Kidney (tissue), 13 donors: ENCODE measurements at regions not wholly inside any gene's neighbourhood (a gene's known extent, or its start where the extent isn't known, plus 50 kb on each side); places are given as distances from the start of the nearest gene placed in this dataset.

Source experiments
- DNase-seq, 5 donors: peaks; one replicate each; pipeline ENCODE4 v3.0.0-alpha.2; 2013 to 2020
- FAIRE-seq: peaks from 2 replicates; lab custom pipeline; 2012; peaks lifted over from hg19 to GRCh38; lab: Jason Lieb, UNC
- H3K27ac ChIP-seq, 2 donors: one replicate each; pipeline ENCODE4 v1.7.0; 2013; ENCODE audit warnings: low read depth in 2 of 2, low read length in 2 of 2, inconsistent platforms in 1 of 2
- H3K27me3 ChIP-seq: one replicate; pipeline ENCODE4 v1.7.1; 2013; ENCODE audit warnings: low read length, inconsistent platforms; ENCODE audit not compliant: control insufficient read depth, insufficient read depth
- H3K36me3 ChIP-seq, 3 donors: one replicate each; pipeline versions ENCODE4 v1.7.0 to v1.7.1; 2013; ENCODE audit warnings: low read length in 3 of 3, control low read depth in 1 of 3, inconsistent platforms in 1 of 3; ENCODE audit not compliant: insufficient read depth in 3 of 3, control insufficient read depth in 2 of 3
- H3K4me1 ChIP-seq, 3 donors: one replicate each; pipeline versions ENCODE4 v1.7.0 to v1.7.1; 2013; ENCODE audit warnings: low read length in 3 of 3, inconsistent platforms in 1 of 3, low read depth in 1 of 3; ENCODE audit not compliant: control insufficient read depth in 2 of 3, insufficient read depth in 2 of 3
- H3K4me3 ChIP-seq, 3 donors: one replicate each; pipeline versions ENCODE4 v1.7.0 to v1.8.1; 2013; ENCODE audit warnings: low read length in 3 of 3, control low read depth in 1 of 3, inconsistent platforms in 1 of 3
- H3K9ac ChIP-seq, 3 donors: one replicate each; pipeline versions ENCODE4 v1.7.0 to v1.7.1; 2013; ENCODE audit warnings: low read length in 3 of 3, control low read depth in 1 of 3, inconsistent platforms in 1 of 3
- H3K9me3 ChIP-seq, 3 donors: one replicate each; pipeline versions ENCODE4 v1.7.0 to v1.7.1; 2013; ENCODE audit warnings: low read length in 3 of 3, control low read depth in 1 of 3, inconsistent platforms in 1 of 3; ENCODE audit not compliant: control insufficient read depth in 2 of 3, insufficient read depth in 1 of 3
- CTCF ChIP-seq: IDR thresholded peaks from 3 replicates; pipeline ENCODE4 v1.5.1; 2012; ENCODE audit warnings: mild to moderate bottlenecking, moderate library complexity, borderline replicate concordance; ENCODE audit not compliant: insufficient read depth; ENCODE audit errors: extremely low read depth
- intact Hi-C: fragments of 100-400 bp; cut with DNase I; formaldehyde crosslinking; loops from one replicate; pipeline ENCODE4 v1.11.1; 2022
- donor health status: control.
- donor health status: control.
- donor health status: control.
- donor health status: control.
- donor health status: control.
- donor health status: DM: yes; HTN: yes; CAD: no.
- donor health status: Normal renal cell carcinoma (clear cell type).

- no peak for DNase-seq
- FAIRE-seq: no peak
- no peak overlapping the region for H3K9ac ChIP-seq
- H3K9me3 ChIP-seq: peaks cover 0 to 3% (median 0%) of the 10 kb centered on the region in 3 donors
- intact Hi-C loops: no loop called here
- TF ChIP-seq CTCF: no peak
- no peak overlapping the region for H3K27ac ChIP-seq
- H3K4me1 ChIP-seq: no peaks in the 10 kb centered on the region
- H3K36me3 ChIP-seq: no peaks in the 10 kb centered on the region
- H3K27me3 ChIP-seq: no peaks in the 10 kb centered on the region
- H3K4me3 ChIP-seq: no peak overlapping the region
These were observed 2392.8 kb upstream of the RAG2 start for GRCh38 chr11:38990841-38991240.

- Histone ChIP-seq H3K9ac (no peak overlapping the region), H3K27me3 (no peaks in the 10 kb centered on the region), H3K4me1 (no peaks in the 10 kb centered on the region), H3K9me3 (peaks cover 0 to 3% (median 0%) of the 10 kb centered on the region in 3 donors), H3K27ac (no peak overlapping the region), H3K4me3 (no peak overlapping the region), H3K36me3 (no peaks in the 10 kb centered on the region)
- TF ChIP-seq CTCF: no peak
- FAIRE-seq: no peak
- DNase-seq: no peak
- intact Hi-C loops: no loop called here
These were observed 2392.1 kb upstream of the RAG2 start for GRCh38 chr11:38990139-38990538.

GRCh38 chr11:38988908-38989307 is 2390.9 kb upstream of the RAG2 start:
- no peak overlapping the region for H3K27ac ChIP-seq
- intact Hi-C loops: no loop called here
- no peak overlapping the region for H3K4me3 ChIP-seq
- DNase-seq (no peak), FAIRE-seq (no peak)
- no peak for TF ChIP-seq CTCF
- peaks cover 0 to 4% (median 0%) of the 10 kb centered on the region in 3 donors for H3K9me3 ChIP-seq
- H3K27me3 ChIP-seq: no peaks in the 10 kb centered on the region
- no peak overlapping the region for H3K9ac ChIP-seq
- no peaks in the 10 kb centered on the region for H3K4me1 ChIP-seq
- no peaks in the 10 kb centered on the region for H3K36me3 ChIP-seq

- no peak overlapping the region for H3K9ac ChIP-seq
- no peaks in the 10 kb centered on the region for H3K36me3 ChIP-seq
- no peak for TF ChIP-seq CTCF
- no peak for FAIRE-seq
- H3K4me1 ChIP-seq: no peaks in the 10 kb centered on the region
- H3K27ac ChIP-seq: no peak overlapping the region
- H3K9me3 ChIP-seq: no peaks in the 10 kb centered on the region
- H3K4me3 ChIP-seq: no peak overlapping the region
- DNase-seq: no peak
- no peaks in the 10 kb centered on the region for H3K27me3 ChIP-seq
- intact Hi-C loops: no loop called here
These were observed 2374.2 kb upstream of the RAG2 start for GRCh38 chr11:38972220-38972619.
